GM23338 (cell line): ENCODE measurements at regions not wholly inside any gene's neighbourhood (a gene's known extent, or its start where the extent isn't known, plus 50 kb on each side); places are given as distances from the start of the nearest gene placed in this dataset.

Experiments
- ATAC-seq: fragments of 200-7000 bp; cut with Tn5 transposase; 3 replicates; pipeline ENCODE4 v1.9.1; 2020
- DNase-seq: peaks from one replicate; pipeline ENCODE4 v3.0.0-alpha.2; 2015; ENCODE audit warnings: low spot score
- H2AFZ ChIP-seq: fragments of 200-600 bp; sonication (generic); 2 replicates; pipeline ENCODE4 v1.8.0; 2016; ENCODE audit warnings: antibody characterized with exemption, mild to moderate bottlenecking, moderate library complexity
- H3F3A ChIP-seq: fragments of 200-600 bp; sonication (generic); replicated peaks from 2 replicates; pipeline ENCODE4 v1.8.0; 2017; ENCODE audit warnings: antibody characterized with exemption, mixed run types, low read depth
- H3K27ac ChIP-seq: fragments of 200-600 bp; sonication (generic); 2 replicates; pipeline ENCODE4 v1.6.1; 2016; ENCODE audit warnings: low read depth
- H3K27me3 ChIP-seq: fragments of 200-600 bp; sonication (generic); 2 replicates; pipeline ENCODE4 v1.8.0; 2016; ENCODE audit warnings: mild to moderate bottlenecking, mixed run types, moderate library complexity; ENCODE audit not compliant: insufficient read depth
- H3K36me3 ChIP-seq: fragments of 200-600 bp; sonication (generic); 2 replicates; pipeline ENCODE4 v1.8.0; 2016; ENCODE audit warnings: mild to moderate bottlenecking; ENCODE audit not compliant: insufficient read depth
- H3K4me1 ChIP-seq: fragments of 200-600 bp; sonication (generic); 2 replicates; pipeline ENCODE4 v1.8.0; 2016; ENCODE audit warnings: mild to moderate bottlenecking, moderate library complexity; ENCODE audit not compliant: insufficient read depth
- H3K4me2 ChIP-seq: fragments of 200-600 bp; sonication (generic); 2 replicates; pipeline ENCODE4 v1.7.1; 2017; ENCODE audit warnings: mixed run types
- H3K4me3 ChIP-seq: fragments of 200-600 bp; sonication (generic); 2 replicates; pipeline ENCODE4 v1.6.1; 2016; ENCODE audit warnings: mixed run types
- H3K79me2 ChIP-seq: fragments of 200-600 bp; sonication (generic); replicated peaks from 2 replicates; pipeline ENCODE4 v1.8.0; 2017; ENCODE audit warnings: mild to moderate bottlenecking; ENCODE audit not compliant: insufficient read depth
- H3K9me2 ChIP-seq: fragments of 200-600 bp; sonication (generic); 2 replicates; pipeline ENCODE4 v1.8.0; 2017; ENCODE audit not compliant: insufficient read depth
- H4K20me1 ChIP-seq: fragments of 200-600 bp; sonication (generic); replicated peaks from 2 replicates; pipeline ENCODE4 v1.8.0; 2017; ENCODE audit warnings: mild to moderate bottlenecking; ENCODE audit not compliant: insufficient read depth
- H3K27ac Mint-ChIP-seq: 2 replicates; pipeline ENCODE4 v1.8.0; 2020; ENCODE audit warnings: inconsistent platforms, mild to moderate bottlenecking, moderate library complexity, mixed read lengths
- H3K27me3 Mint-ChIP-seq: 3 replicates; pipeline ENCODE4 v1.8.0; 2022; ENCODE audit warnings: low read depth, mild to moderate bottlenecking, moderate library complexity, mixed read lengths, inconsistent platforms; ENCODE audit not compliant: insufficient read depth, poor library complexity
- H3K36me3 Mint-ChIP-seq: 3 replicates; pipeline ENCODE4 v1.8.0; 2021; ENCODE audit warnings: low read depth, mild to moderate bottlenecking, inconsistent platforms, moderate library complexity, mixed read lengths
- H3K4me1 Mint-ChIP-seq: 3 replicates; pipeline ENCODE4 v1.8.0; 2020; ENCODE audit warnings: mild to moderate bottlenecking, inconsistent platforms, mixed read lengths
- H3K4me3 Mint-ChIP-seq: 3 replicates; pipeline ENCODE4 v1.8.0; 2021; ENCODE audit warnings: moderate library complexity, mild to moderate bottlenecking, inconsistent platforms, mixed read lengths
- H3K9me3 Mint-ChIP-seq: 3 replicates; pipeline ENCODE4 v1.8.0; 2020; ENCODE audit warnings: moderate library complexity, mild to moderate bottlenecking, inconsistent platforms, mixed read lengths
- ETS1 ChIP-seq: IDR thresholded peaks from 2 replicates; pipeline ENCODE4 v1.6.1; 2016; ENCODE audit warnings: antibody characterized with exemption
- NANOG ChIP-seq: IDR thresholded peaks from 2 replicates; pipeline ENCODE4 v1.6.1; 2016; ENCODE audit warnings: antibody characterized with exemption, borderline replicate concordance
- ZNF114 ChIP-seq: fragments of 250-450 bp; sonication (Bioruptor Pico); IDR thresholded peaks from 2 replicates; pipeline ENCODE4 v1.5.0; 2020; ENCODE audit warnings: mild to moderate bottlenecking, moderate library complexity

- Histone ChIP-seq H2AFZ (peak overlapping the region; percentile 44; the same call in 1 of the 2 replicates), H3K9me2 (peaks cover 3% of the 10 kb centered on the region; the same call in 1 of the 2 replicates), H3K27me3 (no peaks in the 10 kb centered on the region), H3K4me2 (no peak overlapping the region), H3K79me2 (no peaks in the 10 kb centered on the region), H3K4me1 (no peaks in the 10 kb centered on the region), H3K36me3 (no peaks in the 10 kb centered on the region), H4K20me1 (no peaks in the 10 kb centered on the region), H3F3A (no peaks in the 10 kb centered on the region), H3K4me3 (no peak overlapping the region), H3K27ac (no peak overlapping the region)
- Mint-ChIP-seq H3K9me3 (no peaks in the 10 kb centered on the region), H3K4me3 (no peak overlapping the region), H3K27me3 (peaks cover 2% of the 10 kb centered on the region), H3K36me3 (no peaks in the 10 kb centered on the region), H3K4me1 (no peaks in the 10 kb centered on the region), H3K27ac (no peak overlapping the region)
- TF ChIP-seq NANOG (no peak), ETS1 (no peak), ZNF114 (CRISPR knock-in tag) (no peak)
- ATAC-seq: no peak
- DNase-seq: no peak
These were observed 50.7 kb upstream of the CHSY3 start for GRCh38 chr5:129853588-129853987.
